Panc1 (cell line): ENCODE measurements at regions not wholly inside any gene's neighbourhood (a gene's known extent, or its start where the extent isn't known, plus 50 kb on each side); places are given as distances from the start of the nearest gene placed in this dataset.

Experiments used
- ATAC-seq: fragments of 200-7000 bp; cut with Tn5 transposase; 2 replicates; pipeline ENCODE4 v1.9.1; 2020; ENCODE audit warnings: mild to moderate bottlenecking, moderate library complexity
- BruUV-seq: library from RNA; stranded (reverse); fragments of 400-500 nt; replicated peaks from 2 replicates; lab custom pipeline; 2021; lab: Mats Ljungman, UMichigan
- CTCF ChIA-PET: fragments of 300-600 bp; sonication (Branson Sonifier 250); formaldehyde crosslinking; loops from one replicate; lab custom pipeline; 2022; ENCODE audit warnings: antibody characterized with exemption; lab: Charles Lee
- POLR2A ChIA-PET: fragments of 300-600 bp; sonication (Branson Sonifier 250); formaldehyde crosslinking; loops from one replicate; lab custom pipeline; 2022; ENCODE audit warnings: antibody characterized with exemption; lab: Charles Lee
- DNase-seq: peaks from one replicate; pipeline ENCODE4 v3.0.0-alpha.2; 2010; ENCODE audit warnings: low read depth, low spot score
- H3K27ac ChIP-seq: 2 replicates; pipeline ENCODE4 v1.5.1; 2011; ENCODE audit warnings: mild to moderate bottlenecking, low read length, inconsistent platforms
- H3K27me3 ChIP-seq: fragments of 200-500 bp; sonication (Bioruptor generic); 2 replicates; pipeline ENCODE4 v1.6.0; 2014; ENCODE audit warnings: low read length, inconsistent platforms; ENCODE audit not compliant: control insufficient read depth, insufficient read depth
- H3K36me3 ChIP-seq: fragments of 200-500 bp; sonication (Bioruptor generic); 2 replicates; pipeline ENCODE4 v1.5.1; 2014; ENCODE audit warnings: inconsistent platforms, mild to moderate bottlenecking, low read length, moderate library complexity; ENCODE audit not compliant: control insufficient read depth, insufficient read depth
- H3K4me1 ChIP-seq: 2 replicates; pipeline ENCODE4 v1.5.1; 2011; ENCODE audit warnings: inconsistent platforms, mild to moderate bottlenecking, low read length, moderate library complexity; ENCODE audit not compliant: control insufficient read depth, insufficient read depth
- H3K4me3 ChIP-seq, 2 experiments: 2 replicates each; pipeline ENCODE4 v1.5.1; 2011 to 2012; ENCODE audit warnings: low read depth in 2 of 2, low read length in 2 of 2, mild to moderate bottlenecking in 2 of 2, inconsistent platforms in 1 of 2, moderate library complexity in 1 of 2
- H3K9me3 ChIP-seq: fragments of 200-500 bp; sonication (Bioruptor generic); 2 replicates; pipeline ENCODE4 v1.5.1; 2014; ENCODE audit warnings: low read depth, mild to moderate bottlenecking, inconsistent platforms, low read length, moderate library complexity; ENCODE audit not compliant: control insufficient read depth, insufficient read depth
- POLR2AphosphoS5 ChIP-seq: IDR thresholded peaks from 2 replicates; pipeline ENCODE4 v1.6.1; 2012; ENCODE audit warnings: mild to moderate bottlenecking, low read depth, low read length, moderate library complexity
- SIN3A ChIP-seq: IDR thresholded peaks from 2 replicates; pipeline ENCODE4 v1.6.1; 2012; ENCODE audit warnings: low read depth, mild to moderate bottlenecking, low read length, moderate library complexity, borderline replicate concordance; ENCODE audit not compliant: insufficient read depth
- TCF7L2 ChIP-seq: IDR thresholded peaks from 2 replicates; pipeline ENCODE4 v1.6.1; 2011; ENCODE audit warnings: mild to moderate bottlenecking, low read depth, low read length, inconsistent platforms
- in situ Hi-C: cut with HindIII; loops from 2 replicates; pipeline ENCODE4 v1.10.0; 2016; ENCODE audit warnings: low sequenced_read_pairs, low pct_unique_long_range_greater_than_20kb
- intact Hi-C: fragments of 100-400 bp; cut with micrococcal nuclease; formaldehyde crosslinking; loops from one replicate; pipeline ENCODE4 v1.10.0; 2022; ENCODE audit not compliant: unreplicated experiment
- TF ChIP-seq, protein P1 (sequence below), 2 experiments: IDR thresholded peaks; 2 replicates each; pipeline ENCODE4 v1.6.1; 2011 to 2012; ENCODE audit warnings: low read depth in 2 of 2, control low read depth in 1 of 2, low read length in 1 of 2, mild to moderate bottlenecking in 1 of 2, moderate library complexity in 1 of 2; ENCODE audit not compliant: insufficient read depth in 1 of 2
- TF ChIP-seq, protein P2 (sequence below): fragments of 450-650 bp; IDR thresholded peaks from 2 replicates; pipeline ENCODE4 v1.5.1; 2017; ENCODE audit warnings: mild to moderate bottlenecking

DNA sequence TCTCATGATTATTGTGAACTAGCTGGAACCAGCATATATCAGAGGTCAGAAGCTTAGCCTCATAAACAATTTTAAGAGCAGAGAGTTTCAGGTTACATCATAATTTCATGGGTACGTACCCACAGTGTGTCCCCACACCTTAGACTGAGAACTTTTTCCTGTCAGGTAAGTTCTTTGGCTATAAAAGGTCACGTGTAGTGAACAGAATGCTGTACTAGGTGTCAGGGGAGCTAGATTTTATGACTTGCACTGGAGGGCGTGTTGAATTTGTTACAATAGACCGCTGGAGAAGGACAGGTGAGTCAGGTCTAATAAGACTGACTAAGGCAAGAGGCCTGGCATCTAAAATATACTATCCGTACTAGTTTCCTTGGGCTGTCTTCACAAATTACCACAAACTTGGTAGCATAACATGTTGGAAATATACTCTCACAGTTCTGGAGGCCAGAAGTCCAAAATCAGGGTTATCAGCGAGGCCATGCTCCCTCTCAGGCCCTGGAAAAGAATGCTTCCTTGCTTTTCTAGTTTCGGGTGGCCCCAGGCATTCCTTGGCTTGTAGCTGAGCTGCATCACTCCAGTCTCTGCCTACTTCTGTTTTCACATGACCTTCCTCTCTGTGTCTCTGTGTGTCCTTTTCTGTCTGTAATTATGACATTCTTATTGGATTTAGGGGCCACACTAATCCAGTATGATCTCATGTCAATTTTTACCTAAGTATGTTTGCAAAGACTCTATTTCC is 512.0 kb upstream of the NR3C2 start:
- Histone ChIP-seq H3K4me1 (no peaks in the 10 kb centered on the region), H3K27ac (no peak overlapping the region), H3K36me3 (no peaks in the 10 kb centered on the region), H3K27me3 (no peaks in the 10 kb centered on the region), H3K4me3 (no peak overlapping the region), H3K9me3 (no peaks in the 10 kb centered on the region)
- DNase-seq (no peak), ATAC-seq (no peak)
- no peak for TF ChIP-seq POLR2AphosphoS5
- TF ChIP-seq, protein P1, sequence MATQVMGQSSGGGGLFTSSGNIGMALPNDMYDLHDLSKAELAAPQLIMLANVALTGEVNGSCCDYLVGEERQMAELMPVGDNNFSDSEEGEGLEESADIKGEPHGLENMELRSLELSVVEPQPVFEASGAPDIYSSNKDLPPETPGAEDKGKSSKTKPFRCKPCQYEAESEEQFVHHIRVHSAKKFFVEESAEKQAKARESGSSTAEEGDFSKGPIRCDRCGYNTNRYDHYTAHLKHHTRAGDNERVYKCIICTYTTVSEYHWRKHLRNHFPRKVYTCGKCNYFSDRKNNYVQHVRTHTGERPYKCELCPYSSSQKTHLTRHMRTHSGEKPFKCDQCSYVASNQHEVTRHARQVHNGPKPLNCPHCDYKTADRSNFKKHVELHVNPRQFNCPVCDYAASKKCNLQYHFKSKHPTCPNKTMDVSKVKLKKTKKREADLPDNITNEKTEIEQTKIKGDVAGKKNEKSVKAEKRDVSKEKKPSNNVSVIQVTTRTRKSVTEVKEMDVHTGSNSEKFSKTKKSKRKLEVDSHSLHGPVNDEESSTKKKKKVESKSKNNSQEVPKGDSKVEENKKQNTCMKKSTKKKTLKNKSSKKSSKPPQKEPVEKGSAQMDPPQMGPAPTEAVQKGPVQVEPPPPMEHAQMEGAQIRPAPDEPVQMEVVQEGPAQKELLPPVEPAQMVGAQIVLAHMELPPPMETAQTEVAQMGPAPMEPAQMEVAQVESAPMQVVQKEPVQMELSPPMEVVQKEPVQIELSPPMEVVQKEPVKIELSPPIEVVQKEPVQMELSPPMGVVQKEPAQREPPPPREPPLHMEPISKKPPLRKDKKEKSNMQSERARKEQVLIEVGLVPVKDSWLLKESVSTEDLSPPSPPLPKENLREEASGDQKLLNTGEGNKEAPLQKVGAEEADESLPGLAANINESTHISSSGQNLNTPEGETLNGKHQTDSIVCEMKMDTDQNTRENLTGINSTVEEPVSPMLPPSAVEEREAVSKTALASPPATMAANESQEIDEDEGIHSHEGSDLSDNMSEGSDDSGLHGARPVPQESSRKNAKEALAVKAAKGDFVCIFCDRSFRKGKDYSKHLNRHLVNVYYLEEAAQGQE (IDR thresholded peaks at IDR 0.05; ENCODE audit: insufficient read depth in 1 of 2, low read depth in 2 of 2, low read length in 1 of 2) = no peak
- no peak for TF ChIP-seq SIN3A
- no peak for TF ChIP-seq TCF7L2
- TF ChIP-seq, protein P2, sequence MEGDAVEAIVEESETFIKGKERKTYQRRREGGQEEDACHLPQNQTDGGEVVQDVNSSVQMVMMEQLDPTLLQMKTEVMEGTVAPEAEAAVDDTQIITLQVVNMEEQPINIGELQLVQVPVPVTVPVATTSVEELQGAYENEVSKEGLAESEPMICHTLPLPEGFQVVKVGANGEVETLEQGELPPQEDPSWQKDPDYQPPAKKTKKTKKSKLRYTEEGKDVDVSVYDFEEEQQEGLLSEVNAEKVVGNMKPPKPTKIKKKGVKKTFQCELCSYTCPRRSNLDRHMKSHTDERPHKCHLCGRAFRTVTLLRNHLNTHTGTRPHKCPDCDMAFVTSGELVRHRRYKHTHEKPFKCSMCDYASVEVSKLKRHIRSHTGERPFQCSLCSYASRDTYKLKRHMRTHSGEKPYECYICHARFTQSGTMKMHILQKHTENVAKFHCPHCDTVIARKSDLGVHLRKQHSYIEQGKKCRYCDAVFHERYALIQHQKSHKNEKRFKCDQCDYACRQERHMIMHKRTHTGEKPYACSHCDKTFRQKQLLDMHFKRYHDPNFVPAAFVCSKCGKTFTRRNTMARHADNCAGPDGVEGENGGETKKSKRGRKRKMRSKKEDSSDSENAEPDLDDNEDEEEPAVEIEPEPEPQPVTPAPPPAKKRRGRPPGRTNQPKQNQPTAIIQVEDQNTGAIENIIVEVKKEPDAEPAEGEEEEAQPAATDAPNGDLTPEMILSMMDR = no peak
- POLR2A ChIA-PET = no interaction called here
- CTCF ChIA-PET = no interaction called here
- in situ Hi-C loops (no loop called here), intact Hi-C loops (no loop called here)
- BruUV-seq = no TSS peak

DNA sequence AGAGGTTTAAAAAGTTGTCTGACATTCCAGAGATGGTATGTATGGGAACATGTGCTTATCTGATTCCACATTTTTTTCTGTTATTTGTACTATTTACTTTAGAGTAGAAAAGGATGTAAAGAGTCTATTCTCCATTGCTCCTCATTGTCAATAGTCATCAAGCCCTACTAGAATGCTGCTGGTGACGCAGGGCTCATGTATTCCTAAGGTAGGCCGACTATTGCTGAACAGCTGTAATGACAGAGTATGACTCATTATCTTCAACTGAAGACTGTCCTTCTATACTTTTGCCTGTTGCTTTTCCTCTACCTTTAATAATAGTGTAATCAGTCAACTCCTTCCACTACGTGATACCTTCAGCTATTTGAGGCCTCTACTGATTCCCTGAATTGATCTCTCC is 509.1 kb upstream of the NR3C2 start:
- Histone ChIP-seq H3K27ac (no peak overlapping the region), H3K27me3 (no peaks in the 10 kb centered on the region), H3K9me3 (no peaks in the 10 kb centered on the region), H3K36me3 (no peaks in the 10 kb centered on the region), H3K4me1 (no peaks in the 10 kb centered on the region), H3K4me3 (no peak overlapping the region)
- ATAC-seq (no peak), DNase-seq (no peak)
- ChIA-PET POLR2A (no interaction called here), CTCF (no interaction called here)
- intact Hi-C loops (no loop called here), in situ Hi-C loops (no loop called here)
- no TSS peak for BruUV-seq
- TF ChIP-seq TCF7L2 = no peak
- no peak for TF ChIP-seq POLR2AphosphoS5
- TF ChIP-seq, protein P2 = no peak
- TF ChIP-seq, protein P1 (IDR thresholded peaks at IDR 0.05; ENCODE audit: insufficient read depth in 1 of 2, low read depth in 2 of 2, low read length in 1 of 2) = no peak
- no peak for TF ChIP-seq SIN3A
